Stimulated activated CD8-positive, alpha-beta memory T cell treated with anti-CD3 and anti-CD28 coated beads, Interleukin-7, amount 100 ng/mL, for 48 hours (primary cell): ENCODE measurements at regions not wholly inside any gene's neighbourhood (a gene's known extent, or its start where the extent isn't known, plus 50 kb on each side); places are given as distances from the start of the nearest gene placed in this dataset.

Experiments used
- DNase-seq, 2 donors: peaks; one replicate each; pipeline ENCODE4 v3.0.0-alpha.2; 2020; ENCODE audit warnings: low read depth in 1 of 2; ENCODE audit errors: extremely low read depth in 1 of 2

DNA sequence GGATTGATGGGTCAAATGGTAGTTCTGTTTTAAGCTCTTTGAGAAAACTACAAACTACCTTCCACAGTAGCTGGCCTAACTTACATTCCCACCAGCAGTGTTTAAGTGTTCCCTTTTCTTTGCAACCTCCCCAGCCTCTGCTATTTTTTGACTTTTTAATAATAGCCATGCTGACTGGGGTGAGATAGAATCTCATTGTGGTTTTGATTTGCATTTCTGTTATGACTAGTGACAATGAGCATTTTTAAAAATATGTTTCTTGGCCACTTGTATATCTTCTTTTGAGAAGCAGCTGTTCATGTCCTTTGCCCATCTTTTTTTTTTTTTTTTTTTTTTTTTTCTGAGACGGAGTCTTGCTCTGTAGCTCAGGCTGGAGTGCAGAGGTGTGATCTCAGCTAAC lies 155.2 kb upstream of the BMPER start:
- DNase-seq: no peak

DNA sequence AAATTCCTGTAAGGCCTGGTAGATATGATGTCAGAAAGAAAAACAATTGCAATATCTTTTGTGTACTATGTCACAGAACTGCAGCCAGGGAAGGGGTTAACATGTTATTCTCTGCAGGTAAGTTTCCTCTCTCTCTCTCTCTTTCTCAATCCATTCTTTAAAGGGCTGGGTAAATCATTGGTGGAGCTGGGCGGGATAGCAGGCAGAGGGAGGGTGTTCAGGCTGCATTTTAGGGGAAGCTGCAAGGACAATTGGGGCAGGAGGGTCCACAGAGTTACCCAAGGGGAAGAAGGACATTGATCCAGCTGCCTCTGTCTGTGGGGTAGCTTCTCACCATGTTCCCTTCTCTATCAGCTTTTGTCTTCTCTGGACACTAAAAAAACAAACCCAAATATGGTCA lies 153.9 kb upstream of the BMPER start:
- no peak for DNase-seq

DNA sequence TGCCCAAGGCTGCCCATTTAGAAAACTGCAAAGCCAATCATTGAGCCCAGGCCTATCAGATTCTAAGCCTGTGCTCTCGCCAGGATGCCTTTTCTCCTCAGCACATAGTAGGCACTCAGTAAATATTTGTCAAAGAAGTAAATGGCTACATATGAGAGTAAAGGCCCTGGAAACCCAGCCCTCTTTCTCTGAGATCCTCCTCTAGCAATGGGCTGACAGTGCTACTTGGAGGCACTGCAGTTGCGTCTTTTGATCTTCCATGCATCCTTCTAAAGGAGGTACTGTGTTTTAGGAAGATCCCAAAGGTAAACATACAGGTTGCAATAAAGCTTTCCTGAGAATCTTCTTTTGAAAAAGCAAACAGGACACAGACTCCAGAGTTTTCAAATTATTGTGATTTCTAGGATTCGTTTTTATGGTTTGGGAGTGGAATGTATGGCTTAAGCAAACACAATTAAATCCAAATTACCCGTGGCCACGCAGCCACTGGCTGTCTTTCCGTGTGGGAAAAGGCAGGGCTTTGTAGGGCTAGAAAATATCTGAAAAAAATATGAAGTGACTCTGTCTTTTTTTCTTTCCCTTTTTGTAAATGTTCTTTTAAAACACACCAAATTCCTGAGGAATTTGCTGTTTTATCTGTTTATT lies 151.3 kb upstream of the BMPER start:
- no peak for DNase-seq

DNA sequence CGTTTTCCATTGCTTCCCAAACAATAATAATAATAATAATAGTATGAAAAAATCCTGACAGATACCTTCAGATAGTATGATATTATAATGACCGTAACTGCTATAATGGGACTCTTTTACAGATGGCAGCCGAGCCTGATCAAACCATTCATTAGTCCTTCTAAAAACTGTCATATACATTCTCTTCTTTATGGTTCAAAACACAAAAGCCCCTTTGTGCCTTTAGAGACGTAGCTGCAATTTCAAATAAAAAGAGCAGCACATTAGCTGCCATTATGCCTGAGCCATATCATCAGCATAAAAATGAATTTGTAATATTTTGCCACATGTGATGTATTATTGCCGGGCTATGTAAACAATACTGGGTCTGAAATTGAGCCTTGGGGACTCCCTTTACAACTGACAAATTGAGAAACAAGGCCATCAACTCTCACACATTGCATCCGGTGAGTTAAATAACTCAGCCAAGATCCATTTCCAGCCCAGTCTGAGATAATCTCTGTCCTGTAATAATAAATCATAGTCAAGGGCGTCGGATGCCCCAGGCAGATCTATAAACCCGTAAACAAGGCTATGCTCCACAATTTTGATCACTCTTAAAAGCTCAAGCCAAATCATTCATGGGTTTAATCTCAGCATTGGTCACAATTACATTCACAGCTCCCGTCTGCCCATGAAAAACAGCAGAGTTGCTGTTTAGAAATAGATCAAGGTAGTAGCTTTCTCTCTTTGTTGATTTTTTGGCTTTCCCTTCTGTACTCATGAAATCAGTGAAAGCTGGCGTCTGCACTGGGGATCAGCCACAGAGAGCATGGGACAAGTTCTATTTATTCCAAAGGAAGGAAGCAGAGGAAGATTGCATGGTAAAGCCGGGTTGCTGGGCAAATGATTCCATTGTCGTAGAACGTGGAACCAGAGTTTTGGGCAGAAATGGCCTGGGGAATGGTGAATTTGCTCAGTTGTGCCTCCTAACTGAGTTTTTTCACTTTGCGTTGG lies 150.1 kb upstream of the BMPER start:
- DNase-seq: no peak

DNA sequence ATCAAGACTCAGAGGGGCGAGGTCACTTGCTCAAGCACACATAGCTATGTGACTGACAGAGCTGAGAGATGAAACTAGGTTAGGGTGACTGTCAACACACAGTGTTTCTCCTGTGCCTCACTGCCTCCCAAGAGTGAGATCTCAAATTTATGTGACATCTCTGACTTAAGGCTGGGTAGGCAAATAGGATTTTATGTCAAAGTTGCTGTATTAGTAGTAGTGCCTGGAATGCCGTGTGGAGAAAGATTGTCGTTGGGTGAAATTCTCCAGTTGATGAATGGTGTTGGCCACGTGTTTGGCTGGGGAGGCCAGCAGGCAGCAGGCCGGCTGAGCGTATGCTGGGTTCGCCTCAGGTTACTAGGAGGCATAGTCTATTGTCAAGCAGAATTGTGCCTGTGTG lies 148.3 kb upstream of the BMPER start:
- no peak for DNase-seq

DNA sequence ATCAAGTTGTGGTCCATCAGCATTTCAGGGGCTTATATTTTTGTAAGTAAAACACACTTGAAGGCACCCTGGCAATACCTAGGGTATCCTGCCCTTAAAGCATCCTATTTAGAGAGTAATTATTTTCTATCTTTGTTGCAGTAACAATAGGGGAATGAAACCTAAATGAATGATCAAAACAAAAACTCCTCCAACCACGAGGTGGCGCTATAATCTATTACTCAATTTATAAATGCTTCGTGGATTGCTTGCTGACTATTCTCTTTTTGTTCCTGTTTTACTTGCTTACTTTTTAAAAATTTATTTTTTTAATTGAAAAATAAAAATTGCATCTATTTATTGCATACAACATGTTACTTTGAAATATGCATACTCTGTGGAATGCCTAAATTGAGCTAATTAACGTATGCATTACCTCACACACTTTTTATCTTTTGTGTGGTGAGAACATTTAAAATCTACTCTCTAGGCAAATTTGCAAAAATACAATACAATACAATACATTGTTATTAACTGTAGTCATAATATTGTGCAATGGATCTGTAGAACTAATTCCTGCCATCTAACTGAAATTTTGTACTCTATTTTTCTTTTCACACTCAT lies 147.7 kb upstream of the BMPER start:
- DNase-seq: no peak

DNA sequence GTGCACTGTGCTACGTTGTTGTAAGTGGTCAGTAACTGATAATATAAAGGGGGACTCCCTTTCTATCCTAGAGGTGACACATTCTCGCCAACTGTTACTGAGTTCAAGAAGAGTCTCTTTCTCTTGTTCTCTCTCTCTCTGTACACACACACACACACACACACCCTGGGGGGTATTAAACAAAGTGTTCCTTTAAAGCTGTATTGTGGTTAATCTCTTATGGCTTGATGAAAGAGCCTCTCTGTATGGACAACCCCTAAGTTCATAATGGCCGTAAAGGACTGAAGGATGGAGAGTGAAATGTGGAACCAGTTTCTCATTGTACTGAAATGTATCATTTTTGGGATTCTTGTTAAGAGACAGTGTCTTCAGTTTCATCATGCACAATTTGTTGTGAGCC lies 145.2 kb upstream of the BMPER start:
- DNase-seq: no peak

DNA sequence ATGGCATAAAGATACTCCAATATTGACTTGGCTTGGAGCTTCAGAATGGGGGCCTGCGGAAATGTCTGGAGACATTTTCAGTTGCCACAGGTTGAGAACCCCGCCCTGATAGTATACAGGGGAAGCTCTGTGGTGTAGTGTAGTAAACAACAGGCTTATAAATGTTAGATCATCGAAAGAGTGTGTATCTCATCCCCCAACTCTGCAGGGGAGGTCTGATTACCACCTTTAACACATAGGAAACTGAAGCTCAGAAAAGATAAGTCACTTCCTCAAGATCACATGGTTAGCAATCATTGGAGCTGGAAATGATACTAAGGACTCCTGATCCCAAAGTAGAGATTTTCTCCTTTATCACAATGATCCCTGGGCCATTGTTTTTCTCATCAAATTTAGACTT lies 144.5 kb upstream of the BMPER start:
- DNase-seq: no peak

DNA sequence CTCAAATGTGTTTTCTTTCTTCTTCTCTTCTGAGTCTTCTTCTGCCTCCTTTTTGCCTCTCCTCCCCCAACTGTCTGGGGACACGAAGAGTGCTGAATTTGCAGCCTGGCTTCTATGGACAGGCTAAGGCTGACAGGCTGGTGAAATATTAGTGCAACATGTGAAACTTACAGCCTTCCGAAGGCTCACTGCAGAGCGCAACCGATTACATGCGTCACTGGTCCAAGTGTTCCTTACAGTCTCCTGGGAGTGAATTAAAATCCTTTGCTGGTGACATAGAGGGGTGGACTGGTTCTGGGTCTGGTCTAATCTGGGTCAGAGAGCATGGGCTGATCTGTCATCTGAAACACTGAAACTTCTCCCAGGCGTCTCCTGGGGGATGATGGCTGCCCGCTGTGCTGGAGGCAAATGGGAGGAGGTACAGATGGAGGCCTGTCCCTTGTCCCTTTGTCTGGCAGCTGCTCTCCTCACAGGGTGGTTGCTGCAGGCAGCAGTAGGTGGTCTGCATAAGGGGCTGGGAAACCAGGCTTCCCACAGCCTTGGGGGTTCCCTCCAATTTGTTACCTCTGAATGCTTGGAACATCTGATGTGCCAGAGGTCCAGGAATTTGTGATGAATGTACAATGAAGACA lies 143.8 kb upstream of the BMPER start:
- DNase-seq: no peak

DNA sequence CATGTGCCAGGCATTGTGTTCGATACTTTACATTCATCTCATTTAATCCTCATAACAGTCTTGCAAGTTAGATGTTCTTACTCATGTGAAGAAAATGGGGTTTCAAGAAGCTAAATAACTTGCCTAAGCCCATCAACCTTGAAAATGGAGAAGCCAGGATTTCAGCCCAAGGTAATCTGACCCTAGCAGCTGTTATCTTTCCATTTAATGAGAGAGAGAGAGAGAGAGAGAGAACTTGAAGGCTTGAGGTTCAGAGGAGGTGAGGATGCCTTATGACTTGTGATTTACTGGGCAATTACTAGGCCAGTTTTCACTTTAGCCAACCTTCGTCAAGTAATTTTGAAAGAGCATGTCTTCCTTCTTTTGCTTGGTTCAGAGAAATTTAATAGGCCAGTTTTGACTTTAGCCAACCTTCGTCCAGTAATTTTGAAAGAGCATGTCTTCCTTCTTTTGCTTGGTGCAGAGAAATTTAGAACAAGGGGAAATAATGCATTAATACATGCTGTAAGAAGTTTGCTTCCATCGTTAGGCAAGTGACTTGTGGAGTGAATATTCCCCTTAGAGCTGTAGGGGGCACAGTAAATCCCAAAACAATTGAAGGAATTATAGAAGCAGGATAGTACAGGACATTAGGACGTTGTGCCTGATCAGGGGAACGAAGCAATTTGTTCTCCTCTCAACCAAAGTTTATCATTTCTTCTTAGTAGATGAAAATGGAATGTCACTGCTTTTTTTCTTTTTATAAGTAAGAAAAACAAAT lies 143.0 kb upstream of the BMPER start:
- DNase-seq: no peak

DNA sequence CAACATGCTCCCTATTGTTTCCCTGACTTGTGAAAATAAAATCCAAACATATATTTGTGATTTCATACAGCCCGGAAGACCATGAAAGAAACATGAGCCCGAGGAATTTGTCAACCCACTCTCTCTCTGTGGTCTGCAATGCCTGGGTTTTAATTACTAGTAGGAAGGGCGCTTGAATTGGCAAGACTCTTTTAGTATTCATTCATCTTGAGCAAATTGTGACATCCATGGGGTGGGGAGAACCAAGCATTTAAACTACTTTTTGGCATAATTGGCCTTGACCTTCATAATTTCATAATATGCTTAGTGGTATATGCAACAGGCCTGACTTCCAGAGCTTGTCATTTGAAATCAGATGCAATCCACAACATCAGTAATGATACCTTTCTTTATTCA lies 142.4 kb upstream of the BMPER start:
- DNase-seq: no peak

DNA sequence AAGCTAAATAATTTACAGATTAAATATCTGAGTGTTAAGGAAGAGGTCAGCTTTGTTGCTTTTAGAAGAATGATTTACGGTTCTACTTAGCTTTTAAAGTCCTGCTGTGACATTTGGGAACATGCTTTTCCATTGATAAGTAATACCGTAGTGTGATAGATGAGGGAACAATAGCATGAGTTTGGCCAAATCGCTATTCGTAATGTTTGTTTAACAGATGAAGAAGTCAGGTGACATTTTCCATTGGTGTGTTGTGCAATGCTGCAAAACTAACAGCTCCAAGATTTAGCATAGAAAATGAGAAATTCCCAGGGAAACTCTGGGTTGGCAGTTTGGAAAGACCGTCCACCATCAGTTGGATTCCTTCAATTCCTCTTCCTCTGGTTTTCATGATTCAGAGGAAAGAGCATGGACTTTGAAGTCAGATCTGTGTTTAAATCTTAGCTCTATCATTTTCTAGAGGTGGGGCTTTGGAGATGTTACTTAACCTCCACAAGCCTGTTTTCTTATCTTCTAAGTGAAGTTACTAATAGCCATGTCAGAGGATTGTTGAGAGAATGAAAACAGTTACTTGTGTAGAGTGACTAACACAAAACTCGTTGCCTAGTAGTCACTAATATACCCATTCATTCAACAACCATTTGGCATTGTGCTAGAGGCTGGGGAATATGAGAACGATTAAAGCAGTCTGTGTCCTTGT lies 140.4 kb upstream of the BMPER start:
- DNase-seq: no peak

DNA sequence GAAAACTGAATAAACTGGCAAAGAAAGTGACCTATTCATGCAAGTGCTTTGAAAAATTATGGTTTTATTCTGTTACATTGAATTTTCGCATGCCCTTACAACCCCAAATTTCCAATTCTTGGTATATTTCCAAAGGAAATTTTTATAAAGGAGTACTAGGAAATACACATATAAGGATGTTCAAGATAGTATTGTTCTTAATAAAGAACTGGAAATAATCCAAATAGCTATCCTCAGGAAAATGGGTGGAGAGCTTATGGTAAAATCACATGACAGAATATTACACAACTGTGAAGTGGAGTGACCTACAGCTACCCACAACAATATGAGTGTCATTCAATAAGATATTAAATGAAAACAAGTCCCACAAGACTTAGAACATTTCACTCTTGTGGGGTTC lies 138.9 kb upstream of the BMPER start:
- DNase-seq: no peak

DNA sequence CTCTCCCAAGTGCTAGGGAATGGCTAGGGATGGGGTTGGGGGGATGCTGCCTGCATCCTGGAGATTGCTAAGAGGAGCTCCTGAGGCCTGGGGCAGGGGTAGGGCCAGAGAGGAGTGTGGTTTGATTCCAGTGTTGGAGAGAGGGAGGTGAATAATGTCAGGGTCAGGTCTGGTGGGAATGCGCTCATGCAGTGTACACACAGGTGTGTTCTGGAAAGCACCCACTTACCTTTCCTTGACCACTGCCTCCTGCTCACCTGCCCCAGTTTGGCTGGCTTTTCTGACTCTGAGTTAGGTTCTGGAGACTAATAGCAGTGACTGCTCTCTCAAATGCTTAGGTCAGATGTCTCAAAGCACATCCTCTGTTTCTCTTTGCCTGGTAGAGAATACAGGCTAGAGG lies 135.4 kb upstream of the BMPER start:
- no peak for DNase-seq

DNA sequence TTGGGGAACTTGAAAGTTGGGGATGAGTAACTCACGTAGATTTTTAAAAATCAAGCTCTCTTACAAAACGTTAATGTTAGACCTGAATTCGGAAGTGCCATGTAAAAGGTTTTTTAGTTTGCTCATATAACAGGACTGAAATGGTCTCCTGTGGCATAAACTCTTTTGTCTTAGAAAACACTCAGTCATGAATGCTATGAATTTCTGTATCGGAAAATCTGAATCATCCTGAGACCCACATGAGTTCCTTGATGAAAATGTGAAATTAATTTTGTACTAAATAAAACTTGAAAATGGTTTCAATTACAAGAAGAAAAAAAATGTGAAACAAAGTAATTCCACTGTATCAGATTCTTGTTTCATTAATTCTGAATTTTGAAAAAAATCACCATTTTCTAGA lies 134.8 kb upstream of the BMPER start:
- no peak for DNase-seq

DNA sequence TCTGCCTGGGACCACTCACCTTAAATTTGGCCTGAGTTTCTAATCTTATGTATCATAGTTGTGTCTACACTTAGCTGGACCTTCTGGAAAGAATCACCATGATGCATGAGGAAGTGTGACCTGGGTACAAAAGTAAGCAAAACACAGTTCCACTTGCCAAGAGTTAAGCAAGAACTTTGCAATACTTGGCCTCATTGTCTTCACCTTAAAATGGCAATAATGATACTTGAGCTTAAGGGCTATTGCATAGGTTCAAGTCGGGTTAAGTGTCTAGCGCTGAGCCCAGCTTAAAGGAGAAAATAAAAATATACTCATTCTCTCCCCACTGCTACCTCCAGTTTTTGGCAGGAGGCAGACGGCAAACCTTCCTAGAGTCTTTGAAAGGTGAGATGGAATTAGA lies 133.9 kb upstream of the BMPER start:
- no peak for DNase-seq

DNA sequence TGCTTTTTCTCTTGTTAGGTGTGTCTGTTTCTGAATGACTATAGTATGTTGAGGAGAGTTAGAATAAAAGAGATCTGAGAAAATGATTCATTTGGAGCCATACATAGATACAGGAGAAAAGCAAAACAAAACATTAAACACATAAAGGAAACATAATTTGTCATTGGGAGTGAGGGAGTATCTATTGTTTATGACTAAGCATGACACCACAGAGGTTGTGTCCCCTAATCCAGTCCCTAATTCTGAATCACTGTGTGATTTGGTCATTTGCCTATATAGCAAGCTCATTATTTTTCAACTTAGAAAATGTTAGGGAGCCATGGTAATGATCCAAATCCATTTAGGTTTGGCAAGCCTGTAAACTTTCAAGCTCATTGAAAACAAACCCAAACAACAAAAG lies 132.3 kb upstream of the BMPER start:
- no peak for DNase-seq

DNA sequence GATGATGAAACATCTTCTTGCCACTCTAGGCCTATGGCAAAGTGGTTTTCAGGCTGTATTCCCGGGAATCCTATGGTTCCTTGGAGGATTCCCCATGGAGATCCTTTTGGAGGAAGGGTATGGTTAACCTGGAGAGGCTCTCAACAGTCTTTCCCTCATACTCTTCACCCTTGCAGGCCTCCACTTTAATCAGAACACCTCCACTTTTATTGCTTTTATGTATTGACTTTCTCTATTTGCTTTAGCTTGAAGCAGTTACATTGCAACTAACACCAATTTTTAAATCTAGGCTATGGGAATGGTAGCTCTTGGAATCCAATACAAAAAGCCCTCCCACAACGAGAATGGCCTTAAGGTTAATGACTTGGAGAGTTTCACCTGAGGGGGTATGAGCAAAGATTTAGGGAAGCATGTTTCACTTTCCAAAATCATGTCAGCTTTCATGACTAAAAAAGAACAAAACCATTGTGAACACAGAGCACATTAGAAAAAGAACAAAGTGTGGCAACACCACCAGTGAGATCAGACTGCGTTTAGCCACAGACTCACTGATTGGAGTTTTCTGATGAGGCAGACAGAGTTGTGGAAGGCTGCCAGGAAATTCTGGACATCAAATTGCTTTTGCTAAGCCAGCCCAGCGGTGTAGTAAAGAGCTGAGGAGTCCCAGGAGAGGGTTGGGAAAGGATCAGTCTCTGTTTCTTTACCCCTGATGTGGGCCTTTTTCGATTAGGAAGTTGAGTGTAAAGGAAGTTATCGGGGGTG lies 130.4 kb upstream of the BMPER start:
- DNase-seq: no peak

DNA sequence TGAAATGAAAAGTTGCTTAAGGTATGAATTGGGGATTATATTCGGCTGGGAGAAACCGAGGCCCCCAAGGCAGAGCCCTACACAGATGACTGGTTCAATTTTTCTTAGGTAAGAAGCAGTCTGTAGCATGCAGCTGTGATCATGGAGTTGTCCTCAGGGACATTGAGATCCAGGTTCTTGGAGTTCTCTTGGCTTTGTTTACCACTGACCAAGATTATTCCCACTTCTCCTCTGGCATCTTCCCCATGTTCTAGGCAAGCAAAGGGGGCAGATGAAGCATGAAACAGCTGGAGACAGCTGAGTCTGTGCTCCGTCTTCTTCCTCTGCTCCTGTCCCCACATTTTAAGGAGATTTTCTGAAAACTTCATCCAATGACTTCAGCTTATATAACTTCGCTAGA lies 129.5 kb upstream of the BMPER start:
- DNase-seq: no peak
